BLaER1 treated with 17β-estradiol and CSF1 and Interleukin-3, amounts not matched to agents 10 nM and 100 nM (cell line): ENCODE measurements at regions not wholly inside any gene's neighbourhood (a gene's known extent, or its start where the extent isn't known, plus 50 kb on each side); places are given as distances from the start of the nearest gene placed in this dataset.

ENCODE experiments used
- H3K27ac ChIP-seq, 11 experiments: shearing (Covaris generic); formaldehyde crosslinking; 2 replicates each; pipeline ENCODE4 v1.8.1; 2022
- H3K27me3 ChIP-seq, 11 experiments: shearing (Covaris generic); formaldehyde crosslinking; 2 replicates each; pipeline ENCODE4 v1.8.1; 2022
- H3K36me3 ChIP-seq, 11 experiments: shearing (Covaris generic); formaldehyde crosslinking; 2 replicates each; pipeline ENCODE4 v1.8.1; 2022
- H3K4me1 ChIP-seq, 10 experiments: shearing (Covaris generic); formaldehyde crosslinking; 2 replicates each; pipeline ENCODE4 v1.8.1; 2022
- H3K4me2 ChIP-seq, 11 experiments: shearing (Covaris generic); formaldehyde crosslinking; 2 replicates each; pipeline ENCODE4 v1.8.1; 2022
- H3K4me3 ChIP-seq, 10 experiments: shearing (Covaris generic); formaldehyde crosslinking; 2 replicates each; pipeline ENCODE4 v1.8.1; 2022
- H3K9ac ChIP-seq, 11 experiments: shearing (Covaris generic); formaldehyde crosslinking; 2 replicates each; pipeline ENCODE4 v1.8.1; 2022
- H3K9me3 ChIP-seq, 11 experiments: shearing (Covaris generic); formaldehyde crosslinking; replicated peaks in 1 of 11; 2 replicates each; pipeline ENCODE4 v1.8.1; 2022
- H4K20me1 ChIP-seq, 11 experiments: shearing (Covaris generic); formaldehyde crosslinking; 2 replicates each; pipeline ENCODE4 v1.8.1; 2022
- Cebpa-rat ChIP-seq, 11 experiments: shearing (Covaris generic); IDR thresholded peaks; 2 replicates each; pipeline ENCODE4 v1.8.1; 2022

DNA sequence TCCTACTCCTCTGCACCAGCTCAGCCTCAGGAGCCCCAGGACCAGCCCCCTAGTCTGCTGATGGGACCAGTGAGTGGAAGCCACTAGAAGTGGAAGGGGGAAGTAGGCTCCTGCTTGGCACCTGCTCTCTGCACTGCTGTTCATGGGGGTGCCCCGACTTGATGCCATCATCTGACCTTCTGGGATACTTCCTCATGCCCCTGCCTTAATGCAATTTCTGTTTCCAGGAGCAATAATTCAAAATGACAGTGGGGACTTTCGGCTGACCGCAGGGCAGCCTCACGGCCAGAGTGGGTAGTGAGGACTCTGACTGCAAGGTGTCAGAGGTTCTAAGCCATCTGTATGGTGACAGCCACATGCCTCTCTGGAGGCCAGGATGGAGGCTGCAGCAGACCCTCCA is 196.4 kb upstream of the WSCD1 start:
- H4K20me1 ChIP-seq, result no peaks in the 10 kb centered on the region
- no peaks in the 10 kb centered on the region for H3K36me3 ChIP-seq
- H3K4me2 ChIP-seq, result peak overlapping the region in 6 of 11 experiments; percentile 1 to 44 (median 30); a peak in 11 of 22 replicates
- no peak for TF ChIP-seq Cebpa-rat (IDR thresholded peaks at IDR 0.05)
- no peak overlapping the region for H3K4me3 ChIP-seq
- H3K9ac ChIP-seq, result no peak overlapping the region
- peaks cover 0 to 16% (median 12%) of the 10 kb centered on the region in 10 experiments; a peak in 11 of 20 replicates for H3K4me1 ChIP-seq
- H3K9me3 ChIP-seq, result no peaks in the 10 kb centered on the region
- H3K27me3 ChIP-seq, result no peaks in the 10 kb centered on the region
- H3K27ac ChIP-seq, result no peak overlapping the region

DNA sequence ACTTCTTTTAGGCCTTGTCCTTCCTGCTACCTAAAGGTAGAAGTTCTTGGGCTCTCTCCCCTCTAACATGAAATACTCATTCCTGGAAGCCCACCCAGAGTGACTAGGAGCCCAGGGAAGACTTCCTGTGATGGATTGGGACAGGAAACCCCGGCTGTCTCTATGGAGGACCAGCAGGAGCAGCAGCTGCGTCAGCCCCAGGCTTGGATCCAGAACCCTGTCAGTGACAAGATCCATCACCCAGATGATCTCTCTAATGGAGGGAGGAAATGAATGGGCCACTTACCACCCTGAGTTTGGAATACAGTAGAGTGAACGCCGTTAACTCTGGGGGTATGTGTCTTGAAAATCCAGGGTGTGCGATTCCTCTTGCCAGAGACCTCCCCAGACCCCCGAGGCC is 195.7 kb upstream of the WSCD1 start:
- Histone ChIP-seq H3K4me2 (no peak overlapping the region), H3K36me3 (no peaks in the 10 kb centered on the region), H3K27me3 (no peaks in the 10 kb centered on the region), H3K4me1 (peaks cover 0 to 16% (median 12%) of the 10 kb centered on the region in 10 experiments; a peak in 11 of 20 replicates), H3K4me3 (no peak overlapping the region), H3K9ac (no peak overlapping the region), H4K20me1 (no peaks in the 10 kb centered on the region), H3K9me3 (no peaks in the 10 kb centered on the region), H3K27ac (no peak overlapping the region)
- no peak for TF ChIP-seq Cebpa-rat (IDR thresholded peaks at IDR 0.05)

DNA sequence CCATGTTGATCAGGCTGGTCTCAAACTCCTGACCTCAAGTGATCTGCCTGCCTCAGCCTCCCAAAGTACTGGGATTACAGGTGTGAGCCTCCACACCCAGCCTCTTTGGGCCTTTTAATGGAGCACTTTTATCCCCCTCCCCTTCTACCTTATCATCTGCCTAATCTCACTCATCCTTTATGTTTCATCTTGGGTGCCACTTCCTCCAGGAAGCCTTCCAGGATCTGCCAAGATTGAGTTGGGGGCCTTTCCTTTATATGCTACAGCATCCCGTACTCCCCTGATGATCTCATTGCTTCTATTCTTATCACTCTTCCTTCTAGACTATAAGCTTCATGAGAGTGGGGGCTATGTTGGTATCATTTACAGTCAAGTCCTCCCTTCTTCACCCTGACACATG is 192.8 kb upstream of the WSCD1 start:
- H3K9ac ChIP-seq, result no peak overlapping the region
- no peaks in the 10 kb centered on the region for H3K9me3 ChIP-seq
- H3K4me2 ChIP-seq, result no peak overlapping the region
- H3K27me3 ChIP-seq, result no peaks in the 10 kb centered on the region
- no peak for TF ChIP-seq Cebpa-rat (IDR thresholded peaks at IDR 0.05)
- H3K4me3 ChIP-seq, result no peak overlapping the region
- H3K4me1 ChIP-seq, result peaks cover 0 to 17% (median 12%) of the 10 kb centered on the region in 10 experiments; a peak in 11 of 20 replicates
- H4K20me1 ChIP-seq, result no peaks in the 10 kb centered on the region
- no peak overlapping the region for H3K27ac ChIP-seq
- no peaks in the 10 kb centered on the region for H3K36me3 ChIP-seq

DNA sequence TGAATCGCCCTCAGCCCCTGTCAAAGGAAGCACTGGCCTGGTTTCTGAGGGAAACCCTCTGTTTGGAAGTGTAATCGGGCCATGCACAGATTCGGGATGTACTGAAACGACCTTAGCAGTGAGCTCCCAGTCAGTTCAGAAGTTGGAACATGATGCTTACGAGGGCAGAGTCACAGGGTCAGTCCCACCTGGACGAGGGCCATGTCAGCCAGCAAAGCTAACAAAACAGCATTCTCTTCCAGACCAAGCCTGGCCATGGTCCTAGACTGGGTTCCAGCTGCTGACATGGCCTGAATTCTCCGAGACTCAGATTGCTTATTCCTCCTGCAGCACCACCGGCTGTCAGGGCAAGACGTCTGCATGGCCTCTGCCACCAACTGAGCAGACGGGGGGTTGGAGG is 192.2 kb upstream of the WSCD1 start:
- Histone ChIP-seq H3K27ac (no peak overlapping the region), H3K36me3 (no peaks in the 10 kb centered on the region), H3K9me3 (no peaks in the 10 kb centered on the region), H3K9ac (no peak overlapping the region), H3K4me2 (no peak overlapping the region), H3K4me3 (no peak overlapping the region), H4K20me1 (no peaks in the 10 kb centered on the region), H3K4me1 (peaks cover 0 to 18% (median 12%) of the 10 kb centered on the region in 10 experiments; a peak in 12 of 20 replicates), H3K27me3 (no peaks in the 10 kb centered on the region)
- no peak for TF ChIP-seq Cebpa-rat (IDR thresholded peaks at IDR 0.05)

- Histone ChIP-seq H3K27ac (no peak overlapping the region), H4K20me1 (no peaks in the 10 kb centered on the region), H3K9ac (no peak overlapping the region), H3K4me1 (peaks cover 0 to 8% (median 4%) of the 10 kb centered on the region in 10 experiments; a peak in 6 of 20 replicates), H3K9me3 (no peaks in the 10 kb centered on the region), H3K4me3 (no peak overlapping the region), H3K4me2 (no peak overlapping the region), H3K36me3 (no peaks in the 10 kb centered on the region), H3K27me3 (no peaks in the 10 kb centered on the region)
- no peak for TF ChIP-seq Cebpa-rat (IDR thresholded peaks at IDR 0.05)
Measured at GRCh38 chr17:5881849-5882248, 188.3 kb upstream of the WSCD1 start.

- Histone ChIP-seq H3K36me3 (no peaks in the 10 kb centered on the region), H3K4me1 (peaks cover 0 to 8% (median 4%) of the 10 kb centered on the region in 10 experiments; a peak in 6 of 20 replicates), H3K9ac (no peak overlapping the region), H3K27me3 (no peaks in the 10 kb centered on the region), H3K9me3 (peaks cover 0 to 6% (median 2%) of the 10 kb centered on the region in 11 experiments; a peak in 6 of 22 replicates), H3K4me3 (no peak overlapping the region), H4K20me1 (no peaks in the 10 kb centered on the region), H3K4me2 (no peak overlapping the region), H3K27ac (no peak overlapping the region)
- no peak for TF ChIP-seq Cebpa-rat (IDR thresholded peaks at IDR 0.05)
Measured at GRCh38 chr17:5883775-5884665, 186.2 kb upstream of the WSCD1 start.

DNA sequence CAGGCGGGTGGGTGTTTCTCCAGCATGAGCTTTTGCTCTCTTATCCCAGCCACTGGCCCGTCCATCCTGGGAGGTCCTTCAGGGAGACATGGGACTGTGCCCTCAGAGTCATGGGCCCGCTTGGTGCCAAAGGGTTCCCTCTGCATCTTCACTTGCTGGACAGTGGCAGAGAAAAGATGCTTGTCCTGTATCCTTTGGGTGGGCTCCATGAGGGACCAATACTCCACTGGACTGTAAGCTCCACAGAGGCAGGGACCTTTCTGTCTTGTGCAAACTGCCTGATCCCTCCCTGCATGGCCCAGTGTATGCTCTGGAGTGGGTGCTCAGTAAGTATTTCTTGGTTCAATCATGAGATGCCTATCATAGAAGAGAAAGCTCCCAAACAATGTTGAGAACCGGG is 184.8 kb upstream of the WSCD1 start:
- TF ChIP-seq Cebpa-rat (IDR thresholded peaks at IDR 0.05), result no peak
- Histone ChIP-seq H3K36me3 (no peaks in the 10 kb centered on the region), H3K4me3 (no peak overlapping the region), H4K20me1 (no peaks in the 10 kb centered on the region), H3K9ac (no peak overlapping the region), H3K27ac (no peak overlapping the region), H3K4me2 (no peak overlapping the region), H3K4me1 (peaks cover 0 to 8% (median 4%) of the 10 kb centered on the region in 10 experiments; a peak in 6 of 20 replicates), H3K9me3 (peaks cover 8 to 18% (median 14%) of the 10 kb centered on the region in 11 experiments; a peak in 21 of 22 replicates), H3K27me3 (no peaks in the 10 kb centered on the region)

GRCh38 chr17:5888811-5889210 is 181.4 kb upstream of the WSCD1 start:
- no peak for TF ChIP-seq Cebpa-rat (IDR thresholded peaks at IDR 0.05)
- Histone ChIP-seq H3K9me3 (peaks cover 19 to 30% (median 26%) of the 10 kb centered on the region in 11 experiments), H3K4me2 (no peak overlapping the region), H4K20me1 (no peaks in the 10 kb centered on the region), H3K9ac (no peak overlapping the region), H3K4me3 (no peak overlapping the region), H3K36me3 (no peaks in the 10 kb centered on the region), H3K27me3 (peaks cover 0 to 9% (median 0%) of the 10 kb centered on the region in 11 experiments; a peak in 8 of 22 replicates), H3K27ac (no peak overlapping the region), H3K4me1 (no peaks in the 10 kb centered on the region)

GRCh38 chr17:5892921-5893675 is 177.1 kb upstream of the WSCD1 start:
- Histone ChIP-seq H3K9ac (no peak overlapping the region), H3K9me3 (peaks cover 19 to 30% (median 26%) of the 10 kb centered on the region in 11 experiments), H3K27me3 (peaks cover 0 to 9% (median 0%) of the 10 kb centered on the region in 11 experiments; a peak in 8 of 22 replicates), H3K27ac (no peak overlapping the region), H3K4me3 (no peak overlapping the region), H3K4me2 (no peak overlapping the region), H3K4me1 (no peaks in the 10 kb centered on the region), H4K20me1 (no peaks in the 10 kb centered on the region), H3K36me3 (no peaks in the 10 kb centered on the region)
- TF ChIP-seq Cebpa-rat (IDR thresholded peaks at IDR 0.05), result no peak
